ENCODE measurements at regions not wholly inside any gene's neighbourhood (a gene's known extent, or its start where the extent isn't known, plus 50 kb on each side); places are given as distances from the start of the nearest gene placed in this dataset.
A peak's percentile ranks its signal among the peaks of the same experiment; 100 is the strongest.

- no peaks in the 10 kb centered on the region for H3K36me3 ChIP-seq
- no peaks in the 10 kb centered on the region for H3K9me3 ChIP-seq (ENCODE audit: low read depth)
- no peak for DNase-seq (ENCODE audit: low read depth in 1 of 2, low spot score in 1 of 2)
- no peaks in the 10 kb centered on the region for H3K4me1 ChIP-seq (ENCODE audit: low read depth)
- no peak for TF ChIP-seq CTCF (IDR thresholded peaks at IDR 0.05; ENCODE audit: low read depth, low read length)
- no peak overlapping the region for H3K27ac ChIP-seq
- H3K4me3 ChIP-seq, result no peak overlapping the region
- no peaks in the 10 kb centered on the region for H3K27me3 ChIP-seq
Observed at GRCh38 chr18:26757263-26758019, 108.1 kb downstream of the AQP4 start.

GRCh38 chr18:26756556-26756955 lies 109.0 kb downstream of the AQP4 start:
- Histone ChIP-seq H3K27me3 (no peaks in the 10 kb centered on the region), H3K9me3 (ENCODE audit: low read depth) (no peaks in the 10 kb centered on the region), H3K36me3 (no peaks in the 10 kb centered on the region), H3K4me1 (ENCODE audit: low read depth) (no peaks in the 10 kb centered on the region), H3K27ac (no peak overlapping the region), H3K4me3 (no peak overlapping the region)
- no peak for TF ChIP-seq CTCF (IDR thresholded peaks at IDR 0.05; ENCODE audit: low read depth, low read length)
- DNase-seq (ENCODE audit: low read depth in 1 of 2, low spot score in 1 of 2), result no peak

- H3K27ac ChIP-seq, result no peak overlapping the region
- H3K27me3 ChIP-seq, result no peaks in the 10 kb centered on the region
- H3K4me3 ChIP-seq, result no peak overlapping the region
- H3K9me3 ChIP-seq (ENCODE audit: low read depth), result no peaks in the 10 kb centered on the region
- H3K4me1 ChIP-seq (ENCODE audit: low read depth), result no peaks in the 10 kb centered on the region
- no peak for TF ChIP-seq CTCF (IDR thresholded peaks at IDR 0.05; ENCODE audit: low read depth, low read length)
- no peaks in the 10 kb centered on the region for H3K36me3 ChIP-seq
- DNase-seq (ENCODE audit: low read depth in 1 of 2, low spot score in 1 of 2), result no peak
Observed at GRCh38 chr18:26746826-26747475, 118.6 kb downstream of the AQP4 start.

GRCh38 chr18:26746398-26746797 lies 119.1 kb downstream of the AQP4 start:
- Histone ChIP-seq H3K4me1 (ENCODE audit: low read depth) (no peaks in the 10 kb centered on the region), H3K27ac (no peak overlapping the region), H3K36me3 (no peaks in the 10 kb centered on the region), H3K4me3 (no peak overlapping the region), H3K9me3 (ENCODE audit: low read depth) (no peaks in the 10 kb centered on the region), H3K27me3 (no peaks in the 10 kb centered on the region)
- peak in 1 of 2 donors; percentile 69 for DNase-seq (ENCODE audit: low read depth in 1 of 2, low spot score in 1 of 2)
- no peak for TF ChIP-seq CTCF (IDR thresholded peaks at IDR 0.05; ENCODE audit: low read depth, low read length)

- Histone ChIP-seq H3K4me1 (ENCODE audit: low read depth) (no peaks in the 10 kb centered on the region), H3K36me3 (no peaks in the 10 kb centered on the region), H3K9me3 (ENCODE audit: low read depth) (no peaks in the 10 kb centered on the region), H3K27me3 (no peaks in the 10 kb centered on the region), H3K4me3 (no peak overlapping the region), H3K27ac (no peak overlapping the region)
- DNase-seq (ENCODE audit: low read depth in 1 of 2, low spot score in 1 of 2), result peak in 1 of 2 donors; percentile 8
- TF ChIP-seq CTCF (IDR thresholded peaks at IDR 0.05; ENCODE audit: low read depth, low read length), result no peak
Observed at GRCh38 chr18:26745288-26746181, 120.0 kb downstream of the AQP4 start.
